WTC11 (cell line): ENCODE measurements at regions not wholly inside any gene's neighbourhood (a gene's known extent, or its start where the extent isn't known, plus 50 kb on each side); places are given as distances from the start of the nearest gene placed in this dataset.

Source experiments
- ATAC-seq: fragments of 200-7000 bp; cut with Tn5 transposase; 2 replicates; pipeline ENCODE4 v1.10.0; 2021; ENCODE audit warnings: mild to moderate bottlenecking, moderate library complexity
- CTCF ChIA-PET: fragments of 300-600 bp; sonication (Branson Sonifier 250); formaldehyde crosslinking; loops from one replicate; lab custom pipeline; 2021; ENCODE audit warnings: antibody characterized with exemption; lab: Charles Lee
- POLR2A ChIA-PET: fragments of 350-600 bp; sonication (Branson Sonifier 250); formaldehyde crosslinking; loops from one replicate; lab custom pipeline; 2021; ENCODE audit warnings: antibody characterized with exemption; lab: Charles Lee
- DNase-seq: peaks from one replicate; pipeline ENCODE4 v3.0.0; 2021; ENCODE audit warnings: low spot score
- H3K27ac Mint-ChIP-seq: 2 replicates; pipeline ENCODE4 v1.8.0; 2021; ENCODE audit warnings: mixed read lengths
- H3K27me3 Mint-ChIP-seq: 2 replicates; pipeline ENCODE4 v1.8.0; 2021; ENCODE audit warnings: low read depth, mild to moderate bottlenecking, moderate library complexity, mixed read lengths
- H3K36me3 Mint-ChIP-seq: 2 replicates; pipeline ENCODE4 v1.8.0; 2021; ENCODE audit warnings: mixed read lengths
- H3K4me1 Mint-ChIP-seq: 2 replicates; pipeline ENCODE4 v1.8.0; 2022; ENCODE audit warnings: mixed read lengths
- H3K4me3 Mint-ChIP-seq: 2 replicates; pipeline ENCODE4 v1.8.0; 2021; ENCODE audit warnings: mild to moderate bottlenecking, moderate library complexity, mixed read lengths
- H3K9me3 Mint-ChIP-seq: 2 replicates; pipeline ENCODE4 v1.8.0; 2021; ENCODE audit warnings: mixed read lengths
- ARID4B ChIP-seq: sonication (generic); formaldehyde crosslinking; IDR thresholded peaks from 2 replicates; pipeline ENCODE4 v1.8.0; 2023; ENCODE audit warnings: missing genetic modification reagents, mild to moderate bottlenecking, borderline replicate concordance
- ATF6 ChIP-seq: sonication (generic); formaldehyde crosslinking; IDR thresholded peaks from 2 replicates; pipeline ENCODE4 v1.8.1; 2023; ENCODE audit warnings: mild to moderate bottlenecking, missing genetic modification reagents
- CREB1 ChIP-seq: sonication (generic); formaldehyde crosslinking; IDR thresholded peaks from 2 replicates; pipeline ENCODE4 v1.8.0; 2023; ENCODE audit warnings: mild to moderate bottlenecking, missing genetic modification reagents
- CTCF ChIP-seq: fragments of 200-600 bp; IDR thresholded peaks from 2 replicates; pipeline ENCODE4 v1.8.0; 2022; ENCODE audit warnings: antibody characterized with exemption
- E2F1 ChIP-seq: sonication (generic); formaldehyde crosslinking; IDR thresholded peaks from 2 replicates; pipeline ENCODE4 v1.8.0; 2022; ENCODE audit warnings: mild to moderate bottlenecking, missing genetic modification reagents
- E2F4 ChIP-seq: sonication (generic); formaldehyde crosslinking; IDR thresholded peaks from 2 replicates; pipeline ENCODE4 v1.8.1; 2022; ENCODE audit warnings: low read depth, mild to moderate bottlenecking, moderate library complexity, missing genetic modification reagents, borderline replicate concordance
- EMX1 ChIP-seq: fragments of 250-450 bp; sonication (Bioruptor Pico); IDR thresholded peaks from 2 replicates; pipeline ENCODE4 v1.8.0; 2021; ENCODE audit warnings: mild to moderate bottlenecking
- GTF2I ChIP-seq: fragments of 250-450 bp; sonication (Bioruptor Pico); conservative IDR thresholded peaks from 2 replicates; pipeline ENCODE4 v1.4.0; 2021; ENCODE audit warnings: mild to moderate bottlenecking
- NR1H2 ChIP-seq: sonication (generic); formaldehyde crosslinking; IDR thresholded peaks from 2 replicates; pipeline ENCODE4 v1.9.0; 2021; ENCODE audit warnings: mild to moderate bottlenecking, moderate library complexity, missing genetic modification reagents
- OVOL2 ChIP-seq: fragments of 250-450 bp; sonication (Bioruptor Pico); IDR thresholded peaks from 2 replicates; pipeline ENCODE4 v1.9.0; 2021; ENCODE audit warnings: mild to moderate bottlenecking, borderline replicate concordance
- PREB ChIP-seq: sonication (generic); formaldehyde crosslinking; IDR thresholded peaks from 2 replicates; pipeline ENCODE4 v1.8.1; 2022; ENCODE audit warnings: mild to moderate bottlenecking, missing genetic modification reagents, moderate library complexity, borderline replicate concordance
- USF1 ChIP-seq: sonication (generic); formaldehyde crosslinking; IDR thresholded peaks from 2 replicates; pipeline ENCODE4 v1.8.0; 2022; ENCODE audit warnings: mild to moderate bottlenecking, missing genetic modification reagents
- USF2 ChIP-seq: sonication (generic); formaldehyde crosslinking; IDR thresholded peaks from 2 replicates; pipeline ENCODE4 v1.8.1; 2023; ENCODE audit warnings: mild to moderate bottlenecking, missing genetic modification reagents, moderate library complexity
- ZMAT4 ChIP-seq: fragments of 250-450 bp; sonication (Bioruptor Pico); IDR thresholded peaks from 2 replicates; pipeline ENCODE4 v1.9.0; 2021; ENCODE audit warnings: mild to moderate bottlenecking
- ZNF423 ChIP-seq: fragments of 250-450 bp; sonication (Bioruptor Pico); IDR thresholded peaks from 2 replicates; pipeline ENCODE4 v2.1.2; 2022; ENCODE audit warnings: mild to moderate bottlenecking, moderate library complexity
- ZNF532 ChIP-seq: fragments of 250-450 bp; sonication (Bioruptor Pico); IDR thresholded peaks from 2 replicates; pipeline ENCODE4 v1.9.0; 2021; ENCODE audit warnings: mild to moderate bottlenecking, borderline replicate concordance

- TF ChIP-seq USF1 (no peak), PREB (CRISPR knock-in tag) (no peak), ZMAT4 (CRISPR knock-in tag) (no peak), CREB1 (CRISPR knock-in tag) (no peak)
Observed at GRCh38 chr17:53004902-53005301, 817.8 kb upstream of the KIF2B start (continued).

GRCh38 chr17:52995881-52996280 is 826.8 kb upstream of the KIF2B start:
- H3K9me3 Mint-ChIP-seq = peaks cover 76% of the 10 kb centered on the region
- no peak overlapping the region for H3K4me3 Mint-ChIP-seq
- H3K27ac Mint-ChIP-seq = no peak overlapping the region
- peaks cover 13% of the 10 kb centered on the region for H3K4me1 Mint-ChIP-seq
- DNase-seq (no peak), ATAC-seq (no peak)
- H3K27me3 Mint-ChIP-seq = peaks cover 6% of the 10 kb centered on the region
- ChIA-PET CTCF (no interaction called here), POLR2A (no interaction called here)
- H3K36me3 Mint-ChIP-seq = peaks cover 43% of the 10 kb centered on the region
- TF ChIP-seq EMX1 (CRISPR knock-in tag) (no peak), ARID4B (CRISPR knock-in tag) (no peak), ATF6 (no peak), CTCF (no peak), ZNF423 (CRISPR knock-in tag) (no peak), OVOL2 (no peak), GTF2I (no peak), ZNF532 (CRISPR knock-in tag) (no peak), E2F1 (CRISPR knock-in tag) (no peak), NR1H2 (CRISPR knock-in tag) (no peak), USF2 (CRISPR knock-in tag) (no peak), E2F4 (CRISPR knock-in tag) (no peak)
